ENCODE measurements at regions not wholly inside any gene's neighbourhood (a gene's known extent, or its start where the extent isn't known, plus 50 kb on each side); places are given as distances from the start of the nearest gene placed in this dataset.

DNA sequence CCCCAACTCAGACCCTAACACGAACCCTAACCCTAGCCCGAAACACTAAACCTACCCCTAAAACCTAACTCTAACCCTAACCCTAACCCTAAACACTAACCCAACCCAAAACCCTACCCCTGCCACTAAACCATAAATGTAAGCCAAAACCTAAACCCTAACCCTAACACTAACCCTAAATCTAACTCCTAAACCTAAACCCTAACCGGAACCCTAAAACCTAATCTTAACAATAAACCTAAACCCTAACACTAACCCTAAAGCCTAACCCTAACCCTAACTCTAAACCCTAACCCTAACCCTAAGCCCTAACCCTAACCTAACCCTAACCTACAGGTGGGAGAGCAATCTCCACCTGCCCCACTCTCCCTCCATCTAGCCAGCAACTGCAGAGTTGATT lies 152.3 kb downstream of the OR4M2 start:
- TF ChIP-seq, protein P1, sequence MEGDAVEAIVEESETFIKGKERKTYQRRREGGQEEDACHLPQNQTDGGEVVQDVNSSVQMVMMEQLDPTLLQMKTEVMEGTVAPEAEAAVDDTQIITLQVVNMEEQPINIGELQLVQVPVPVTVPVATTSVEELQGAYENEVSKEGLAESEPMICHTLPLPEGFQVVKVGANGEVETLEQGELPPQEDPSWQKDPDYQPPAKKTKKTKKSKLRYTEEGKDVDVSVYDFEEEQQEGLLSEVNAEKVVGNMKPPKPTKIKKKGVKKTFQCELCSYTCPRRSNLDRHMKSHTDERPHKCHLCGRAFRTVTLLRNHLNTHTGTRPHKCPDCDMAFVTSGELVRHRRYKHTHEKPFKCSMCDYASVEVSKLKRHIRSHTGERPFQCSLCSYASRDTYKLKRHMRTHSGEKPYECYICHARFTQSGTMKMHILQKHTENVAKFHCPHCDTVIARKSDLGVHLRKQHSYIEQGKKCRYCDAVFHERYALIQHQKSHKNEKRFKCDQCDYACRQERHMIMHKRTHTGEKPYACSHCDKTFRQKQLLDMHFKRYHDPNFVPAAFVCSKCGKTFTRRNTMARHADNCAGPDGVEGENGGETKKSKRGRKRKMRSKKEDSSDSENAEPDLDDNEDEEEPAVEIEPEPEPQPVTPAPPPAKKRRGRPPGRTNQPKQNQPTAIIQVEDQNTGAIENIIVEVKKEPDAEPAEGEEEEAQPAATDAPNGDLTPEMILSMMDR (IDR thresholded peaks at IDR 0.05), result no peak
- no peak for TF ChIP-seq POLR2A (IDR thresholded peaks at IDR 0.05)

Measured in right lobe of liver (tissue), 4 donors.